ENCODE measurements at regions not wholly inside any gene's neighbourhood (a gene's known extent, or its start where the extent isn't known, plus 50 kb on each side); places are given as distances from the start of the nearest gene placed in this dataset.

DNA sequence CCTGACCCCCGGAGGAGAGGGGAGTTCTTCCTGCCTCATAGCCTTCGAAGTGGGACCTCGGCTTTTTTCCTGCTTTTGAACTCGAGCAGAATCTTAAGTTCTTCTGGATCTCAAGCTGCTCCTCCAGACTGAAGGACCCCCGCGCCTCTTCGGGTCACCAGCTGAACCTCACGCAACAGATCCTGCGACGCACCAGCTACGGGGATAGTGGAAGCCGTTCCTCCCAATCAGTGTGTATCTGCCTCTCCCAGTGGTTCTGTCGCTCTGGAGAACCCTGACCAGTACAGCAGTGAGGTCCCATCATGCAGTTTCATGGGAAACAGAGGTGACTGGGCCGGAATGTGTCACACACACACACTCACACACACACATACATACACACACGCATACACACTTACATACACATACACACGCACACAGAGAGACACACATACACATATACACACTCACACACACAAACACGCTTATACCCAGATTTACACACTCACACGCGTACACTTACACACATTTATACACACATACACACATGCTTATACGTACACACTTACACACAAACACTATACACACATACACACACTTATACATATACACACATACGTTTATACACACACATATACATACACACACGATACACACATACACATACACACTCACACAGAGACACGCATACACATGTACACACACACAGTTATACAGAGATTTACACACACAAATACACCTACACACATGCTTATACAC lies 170.0 kb downstream of the TTLL2 start:
- no peak for DNase-seq (ENCODE audit: low read depth)

- no peak for DNase-seq (ENCODE audit: low read depth)
Measured at GRCh38 chr6:167495506-167496401, 170.9 kb downstream of the TTLL2 start.

DNA sequence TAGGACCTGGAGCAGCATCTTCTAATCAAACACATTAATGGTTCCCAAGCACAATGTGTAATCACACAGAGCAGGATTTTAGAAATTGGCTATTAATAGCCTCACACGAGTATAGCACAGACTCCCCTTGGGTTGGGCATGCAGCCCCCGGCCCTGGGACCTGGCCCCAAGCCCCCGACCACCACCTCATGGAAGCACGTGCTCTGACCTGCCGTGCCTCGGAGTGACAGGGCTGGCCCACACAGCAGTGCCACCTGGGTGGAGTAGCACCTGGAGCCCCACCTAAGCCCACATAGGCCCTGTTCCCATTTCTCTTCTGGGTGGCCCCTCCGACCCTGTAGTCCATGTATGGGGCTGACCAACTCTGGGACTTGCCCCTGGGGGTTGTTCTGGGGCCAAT lies 171.8 kb downstream of the TTLL2 start:
- no peak for DNase-seq (ENCODE audit: low read depth)

DNA sequence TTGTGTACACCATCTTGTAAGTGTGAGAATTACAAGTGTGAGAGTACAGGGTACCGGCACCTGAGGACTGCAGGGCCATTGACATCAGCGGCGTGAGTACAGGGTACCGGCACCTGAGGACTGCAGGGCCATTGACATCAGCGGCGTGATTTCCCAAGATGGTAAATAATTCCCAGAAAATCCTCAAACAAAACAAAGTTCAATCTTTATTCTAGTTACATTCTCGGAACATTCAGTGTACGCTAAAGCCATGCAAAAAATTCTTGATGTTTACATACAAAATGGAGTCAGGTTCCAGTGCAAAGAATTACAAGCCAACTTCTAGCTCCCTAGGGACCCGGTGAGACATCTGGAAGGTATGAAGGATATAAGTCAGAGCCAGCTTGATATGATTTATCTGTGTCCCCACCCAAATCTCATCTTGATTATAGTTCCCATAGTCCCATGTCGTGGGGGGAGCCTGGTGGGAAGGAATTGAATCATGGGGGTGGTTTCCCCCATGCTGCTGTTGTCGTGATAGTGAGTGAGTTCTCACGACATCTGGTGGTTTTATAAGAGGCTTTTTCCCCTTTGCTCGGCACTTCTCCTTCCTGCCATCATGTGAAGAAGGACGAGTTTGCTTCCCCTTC lies 172.7 kb downstream of the TTLL2 start:
- DNase-seq (ENCODE audit: low read depth): no peak

GRCh38 chr6:167499161-167499660 lies 174.3 kb downstream of the TTLL2 start:
- DNase-seq (ENCODE audit: low read depth): no peak

DNA sequence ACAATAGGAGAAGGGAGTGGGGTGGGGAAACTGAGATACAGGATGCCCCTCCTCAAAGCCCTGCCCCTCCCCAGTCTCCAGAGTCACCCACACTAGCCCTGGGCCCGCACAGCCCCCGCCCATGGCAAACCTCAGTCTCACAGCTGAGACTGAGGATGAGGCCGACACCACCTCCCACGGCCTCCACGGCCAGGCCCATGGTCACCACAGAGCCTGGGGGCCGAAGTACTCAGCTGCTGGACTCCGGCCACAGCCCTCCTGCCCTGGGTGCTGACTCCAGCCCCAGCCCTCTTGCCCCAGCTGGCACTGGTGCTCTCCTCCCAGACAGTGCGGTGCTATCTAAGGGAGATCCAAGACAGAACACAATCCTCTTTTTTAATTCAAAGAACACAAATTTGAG lies 176.1 kb downstream of the TTLL2 start:
- no peak for DNase-seq (ENCODE audit: low read depth)

GRCh38 chr6:167501831-167502385 lies 177.0 kb downstream of the TTLL2 start:
- DNase-seq (ENCODE audit: low read depth): no peak

- no peak for DNase-seq (ENCODE audit: low read depth)
Measured at GRCh38 chr6:167502471-167502870, 177.6 kb downstream of the TTLL2 start.

DNA sequence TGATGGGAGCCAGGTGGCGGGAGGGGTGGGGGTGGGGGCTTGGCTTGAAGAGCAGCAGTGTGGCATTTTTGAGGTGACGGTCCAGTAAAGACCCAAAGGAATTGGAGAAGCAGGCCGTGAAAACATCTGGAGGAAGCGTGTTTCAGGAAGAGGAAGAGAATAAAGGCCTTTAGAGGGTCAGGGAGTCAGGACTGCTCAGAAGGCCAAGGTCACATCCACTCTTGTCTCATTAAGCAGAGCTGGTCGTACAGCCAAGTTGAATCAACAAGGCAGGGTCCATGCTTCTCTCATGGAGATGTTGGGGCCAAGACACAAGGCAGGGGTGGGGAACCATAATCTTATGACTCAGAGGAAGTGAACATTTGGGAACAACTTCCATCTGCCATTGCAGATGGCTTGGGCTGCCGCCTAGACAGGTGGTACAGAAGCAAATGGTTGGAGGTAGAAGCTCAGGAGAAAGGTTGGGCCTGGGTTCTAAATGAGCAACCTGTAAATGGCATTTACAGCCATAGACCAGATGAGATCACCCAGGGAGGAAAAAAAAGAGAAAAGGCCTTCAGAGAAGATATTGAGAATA lies 179.6 kb downstream of the TTLL2 start:
- DNase-seq (ENCODE audit: low read depth): no peak

GRCh38 chr6:167505199-167505598 lies 180.3 kb downstream of the TTLL2 start:
- no peak for DNase-seq (ENCODE audit: low read depth)

GRCh38 chr6:167505782-167506181 lies 180.9 kb downstream of the TTLL2 start:
- no peak for DNase-seq (ENCODE audit: low read depth)

DNA sequence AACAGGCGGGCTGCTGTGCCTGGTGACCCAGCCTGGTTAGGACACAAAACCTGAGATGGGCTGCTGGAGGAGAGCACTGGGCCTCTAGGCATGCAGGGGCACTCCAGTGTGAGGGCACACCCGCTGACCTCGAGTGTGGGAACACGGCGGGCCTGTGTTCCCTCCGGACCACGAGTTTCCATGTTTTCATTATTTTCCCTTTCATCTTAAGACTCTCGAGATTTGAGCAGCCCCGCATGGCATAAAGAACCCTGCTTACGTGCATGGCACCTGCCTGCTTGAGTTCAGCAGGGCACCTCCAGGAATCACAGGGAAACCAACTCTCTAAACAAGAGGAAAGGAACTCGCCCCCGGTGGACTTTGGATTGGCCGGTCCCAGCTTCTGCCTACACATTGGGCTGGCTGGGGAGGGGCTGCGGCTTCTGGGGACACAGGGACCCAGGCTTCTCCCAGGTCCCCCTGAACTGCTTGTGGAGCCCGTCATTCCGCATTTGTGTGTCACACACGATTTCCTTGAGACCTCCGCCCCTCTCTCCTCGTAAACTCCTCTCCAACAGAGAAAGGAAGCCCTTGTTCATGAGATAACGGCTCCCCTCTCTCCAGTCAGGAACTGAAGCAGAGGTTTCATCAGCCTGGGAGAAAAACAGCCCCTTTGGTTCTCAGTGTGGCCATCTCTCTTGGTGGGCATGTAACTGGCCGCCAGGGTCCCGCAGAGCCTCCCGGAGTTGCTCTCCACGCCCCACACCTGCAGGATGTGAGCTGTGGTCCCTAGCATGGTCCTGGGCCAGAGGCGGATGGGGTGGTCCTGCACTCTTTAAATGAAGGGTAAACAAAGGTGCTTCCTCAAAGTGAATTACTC lies 181.8 kb downstream of the TTLL2 start:
- DNase-seq (ENCODE audit: low read depth): peak; percentile 29

- no peak for DNase-seq (ENCODE audit: low read depth)
Measured at GRCh38 chr6:167507376-167507945, 182.6 kb downstream of the TTLL2 start.

DNA sequence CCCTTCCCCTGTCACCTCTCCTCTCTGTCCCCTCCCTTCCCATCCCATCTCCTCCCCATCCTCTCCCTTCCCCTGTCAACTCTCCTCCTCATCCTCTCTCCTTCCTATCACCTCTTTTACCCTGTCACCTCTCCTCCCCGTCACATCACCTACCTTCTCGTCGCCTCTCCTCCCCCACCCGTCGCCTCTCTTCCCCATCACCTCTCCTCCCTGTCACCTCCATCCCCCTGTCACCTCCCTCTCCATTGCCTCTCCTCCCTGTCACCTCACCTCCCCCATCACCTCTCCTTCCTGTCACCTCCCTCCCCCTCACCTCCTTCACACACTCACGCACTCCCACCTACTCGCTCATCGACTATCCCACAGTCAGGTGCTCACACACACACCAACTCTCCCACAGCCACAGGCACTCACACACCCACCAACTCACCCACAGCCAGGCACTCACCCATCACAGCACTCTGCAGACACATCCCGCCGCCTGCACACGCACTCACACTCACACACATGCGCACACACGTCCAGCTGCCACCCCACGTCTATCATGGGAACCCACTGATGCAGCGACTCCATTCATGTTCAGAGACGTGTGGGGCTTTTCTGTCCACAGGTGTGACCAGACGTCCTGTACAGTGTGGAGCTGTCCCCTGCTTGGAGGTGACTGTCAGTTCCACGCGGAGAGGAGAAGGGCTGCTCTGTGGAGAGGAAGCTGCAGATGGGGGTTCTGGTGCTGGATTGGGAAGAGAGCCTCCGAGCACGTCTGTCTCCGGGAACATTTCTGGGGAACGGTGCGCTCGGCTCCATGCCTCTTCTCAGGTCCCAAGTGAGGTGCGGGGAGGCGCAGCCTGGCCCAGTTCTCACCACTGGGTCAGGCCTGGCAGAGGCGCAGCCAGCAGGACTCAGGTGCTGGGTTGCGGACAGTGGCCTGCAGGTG lies 184.3 kb downstream of the TTLL2 start:
- no peak for DNase-seq (ENCODE audit: low read depth)

GRCh38 chr6:167509853-167510220 lies 185.0 kb downstream of the TTLL2 start:
- no peak for DNase-seq (ENCODE audit: low read depth)

GRCh38 chr6:167510648-167511047 lies 185.8 kb downstream of the TTLL2 start:
- no peak for DNase-seq (ENCODE audit: low read depth)

DNA sequence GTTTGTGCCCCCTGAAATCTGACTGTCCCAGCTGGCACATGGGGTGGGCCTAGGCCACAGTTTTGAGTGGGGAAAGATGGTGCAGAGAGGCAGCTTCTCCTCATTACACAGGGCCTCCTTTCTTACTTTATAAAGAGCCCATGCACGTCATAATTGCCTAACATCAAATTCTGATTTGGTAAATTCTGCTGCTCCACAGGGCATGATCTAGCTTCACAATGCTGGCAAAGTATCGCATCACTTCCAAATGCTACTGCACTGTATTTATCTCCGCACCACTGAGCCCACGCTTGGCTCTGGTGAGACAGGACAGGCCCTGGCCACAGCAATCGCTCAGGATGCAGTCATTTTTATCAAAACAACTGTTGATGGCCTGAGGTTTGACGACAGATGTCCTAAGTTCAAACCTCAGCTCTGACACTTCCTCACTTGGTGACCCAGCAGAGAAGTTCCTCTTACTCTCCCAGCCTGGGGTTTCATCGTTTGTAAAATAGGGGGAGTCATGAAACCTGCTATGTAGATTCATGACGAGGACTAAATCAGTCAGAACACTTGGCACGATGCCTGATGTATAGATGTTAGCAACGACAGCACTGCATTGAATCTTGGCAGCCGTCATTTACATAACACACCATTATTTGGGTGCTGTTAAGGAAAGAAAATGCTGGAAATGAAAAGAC lies 187.9 kb downstream of the TTLL2 start:
- peak; percentile 35 for DNase-seq (ENCODE audit: low read depth)

DNA sequence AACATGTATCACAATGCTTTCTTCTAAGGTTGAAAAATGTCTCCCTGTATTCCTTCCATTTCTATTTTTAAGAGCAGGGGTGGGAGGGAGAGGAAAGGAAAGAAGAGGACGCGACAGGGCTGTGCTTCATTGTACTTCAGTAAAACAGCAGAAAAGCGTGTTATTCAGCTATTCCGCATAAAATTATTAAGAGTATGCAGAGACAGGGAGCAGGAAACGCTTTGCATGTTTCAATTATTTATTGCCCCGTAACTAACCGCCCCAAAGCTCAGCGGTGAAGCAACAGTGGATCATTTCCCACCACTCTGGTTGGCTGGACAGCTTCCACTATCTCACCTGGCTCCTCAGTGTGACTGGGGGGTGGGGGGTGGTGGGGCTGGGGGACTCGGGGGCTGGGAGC lies 188.9 kb downstream of the TTLL2 start:
- no peak for DNase-seq (ENCODE audit: low read depth)

- DNase-seq (ENCODE audit: low read depth): no peak
Measured at GRCh38 chr6:167514524-167514923, 189.6 kb downstream of the TTLL2 start.

Measured in CMK (cell line).